MM.1S (cell line): ENCODE measurements at regions not wholly inside any gene's neighbourhood (a gene's known extent, or its start where the extent isn't known, plus 50 kb on each side); places are given as distances from the start of the nearest gene placed in this dataset.

Experiments
- DNase-seq: peaks from one replicate; pipeline ENCODE4 v3.0.0-alpha.2; 2015
- H2AFZ ChIP-seq: fragments of 300-600 bp; sonication (generic); 2 replicates; pipeline ENCODE4 v1.6.0; 2016; ENCODE audit warnings: antibody characterized with exemption, low read length
- H3F3A ChIP-seq: fragments of 300-600 bp; sonication (generic); 2 replicates; pipeline ENCODE4 v1.6.1; 2016; ENCODE audit warnings: mild to moderate bottlenecking, antibody characterized with exemption, low read length, moderate library complexity, mixed read lengths; ENCODE audit not compliant: insufficient read depth
- H3K27ac ChIP-seq: fragments of 300-600 bp; sonication (generic); 2 replicates; pipeline ENCODE4 v1.5.1; 2016; ENCODE audit warnings: mild to moderate bottlenecking, low read length
- H3K27me3 ChIP-seq: fragments of 300-600 bp; sonication (generic); replicated peaks from 2 replicates; pipeline ENCODE4 v1.6.0; 2016; ENCODE audit warnings: low read length; ENCODE audit not compliant: insufficient read depth
- H3K36me3 ChIP-seq: fragments of 300-600 bp; sonication (generic); replicated peaks from 2 replicates; pipeline ENCODE4 v1.6.1; 2016; ENCODE audit warnings: mild to moderate bottlenecking, low read length, mixed read lengths; ENCODE audit not compliant: insufficient read depth
- H3K4me1 ChIP-seq: fragments of 300-600 bp; sonication (generic); 2 replicates; pipeline ENCODE4 v1.6.1; 2016; ENCODE audit warnings: low read length, mixed read lengths
- H3K4me2 ChIP-seq: fragments of 300-600 bp; sonication (generic); 2 replicates; pipeline ENCODE4 v1.6.0; 2016; ENCODE audit warnings: low read depth, low read length
- H3K4me3 ChIP-seq: fragments of 300-600 bp; sonication (generic); 2 replicates; pipeline ENCODE4 v1.5.1; 2016; ENCODE audit warnings: low read length, mixed read lengths
- H3K79me2 ChIP-seq: fragments of 300-600 bp; sonication (generic); 2 replicates; pipeline ENCODE4 v1.6.1; 2016; ENCODE audit warnings: mixed run types, low read length, mixed read lengths
- H3K9ac ChIP-seq: fragments of 300-600 bp; sonication (generic); 2 replicates; pipeline ENCODE4 v1.6.1; 2016; ENCODE audit warnings: low read length, mixed read lengths
- H3K9me2 ChIP-seq: fragments of 300-600 bp; sonication (generic); replicated peaks from 2 replicates; pipeline ENCODE4 v1.6.1; 2016; ENCODE audit warnings: mild to moderate bottlenecking, low read length, mixed read lengths; ENCODE audit not compliant: insufficient read depth
- H3K9me3 ChIP-seq: fragments of 300-600 bp; sonication (generic); replicated peaks from 2 replicates; pipeline ENCODE4 v1.6.1; 2016; ENCODE audit warnings: mild to moderate bottlenecking, low read length, mixed read lengths; ENCODE audit not compliant: insufficient read depth
- H4K20me1 ChIP-seq: fragments of 300-600 bp; sonication (generic); 2 replicates; pipeline ENCODE4 v1.6.1; 2016; ENCODE audit warnings: mild to moderate bottlenecking, low read length, moderate library complexity, mixed read lengths; ENCODE audit not compliant: insufficient read depth
- EZH2 ChIP-seq: fragments of 300-600 bp; sonication (generic); optimal IDR thresholded peaks from 2 replicates; pipeline ENCODE3; 2017; ENCODE audit warnings: low read depth, mild to moderate bottlenecking, antibody characterized with exemption, low read length, mixed read lengths
- EZH2phosphoT487 ChIP-seq: fragments of 300-600 bp; sonication (generic); IDR thresholded peaks from 2 replicates; pipeline ENCODE4 v1.6.1; 2018; ENCODE audit warnings: antibody characterized with exemption, low read length
- TF ChIP-seq, protein P1 (sequence below): fragments of 300-600 bp; sonication (generic); IDR thresholded peaks from 2 replicates; pipeline ENCODE4 v1.5.1; 2016; ENCODE audit warnings: antibody characterized with exemption, low read length, mixed read lengths

DNA sequence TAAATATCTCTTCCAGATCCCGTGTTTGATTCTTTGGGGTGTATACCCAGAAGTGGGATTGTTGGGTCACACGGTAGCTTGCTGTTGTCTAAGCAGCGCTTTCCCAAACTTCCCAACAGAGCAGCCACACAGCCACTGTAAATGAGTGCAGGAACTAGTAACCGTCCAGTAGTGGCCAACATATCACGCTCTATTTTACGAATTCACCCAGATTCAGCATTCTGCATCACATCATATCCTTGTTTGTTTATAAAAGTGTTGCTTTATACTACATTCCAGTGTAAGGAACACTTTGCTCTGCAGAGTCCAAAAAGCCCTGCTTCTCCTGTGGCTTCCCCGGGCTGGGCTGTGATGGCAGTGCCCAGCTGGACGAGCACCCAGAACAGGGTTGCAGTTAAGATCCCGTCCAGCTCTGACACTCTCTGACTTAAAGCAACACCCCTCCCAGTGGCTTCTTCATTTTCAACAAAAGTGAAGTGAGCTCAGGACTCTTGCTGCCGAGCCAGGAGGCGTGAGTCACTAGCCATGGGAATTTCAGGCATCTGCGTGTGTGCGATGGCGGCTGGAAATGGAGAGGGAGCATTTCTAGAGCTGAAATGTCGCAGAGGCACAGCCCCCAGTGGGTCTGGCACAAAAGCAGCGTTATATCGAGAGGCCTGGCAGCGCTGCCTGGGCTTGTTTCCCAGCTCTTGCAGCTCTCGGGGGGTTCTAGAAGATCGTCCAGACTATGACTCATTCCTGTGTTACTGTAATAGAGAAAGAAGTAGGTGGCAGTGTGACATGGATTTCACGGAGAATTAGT lies 216.3 kb upstream of the ECI2 start:
- H3K4me1 ChIP-seq = no peaks in the 10 kb centered on the region
- H3K79me2 ChIP-seq = no peaks in the 10 kb centered on the region
- no peak overlapping the region for H2AFZ ChIP-seq
- H3K9me2 ChIP-seq = no peaks in the 10 kb centered on the region
- no peak for DNase-seq
- H3K27ac ChIP-seq = no peak overlapping the region
- no peaks in the 10 kb centered on the region for H3F3A ChIP-seq
- no peaks in the 10 kb centered on the region for H4K20me1 ChIP-seq
- TF ChIP-seq, protein P1, sequence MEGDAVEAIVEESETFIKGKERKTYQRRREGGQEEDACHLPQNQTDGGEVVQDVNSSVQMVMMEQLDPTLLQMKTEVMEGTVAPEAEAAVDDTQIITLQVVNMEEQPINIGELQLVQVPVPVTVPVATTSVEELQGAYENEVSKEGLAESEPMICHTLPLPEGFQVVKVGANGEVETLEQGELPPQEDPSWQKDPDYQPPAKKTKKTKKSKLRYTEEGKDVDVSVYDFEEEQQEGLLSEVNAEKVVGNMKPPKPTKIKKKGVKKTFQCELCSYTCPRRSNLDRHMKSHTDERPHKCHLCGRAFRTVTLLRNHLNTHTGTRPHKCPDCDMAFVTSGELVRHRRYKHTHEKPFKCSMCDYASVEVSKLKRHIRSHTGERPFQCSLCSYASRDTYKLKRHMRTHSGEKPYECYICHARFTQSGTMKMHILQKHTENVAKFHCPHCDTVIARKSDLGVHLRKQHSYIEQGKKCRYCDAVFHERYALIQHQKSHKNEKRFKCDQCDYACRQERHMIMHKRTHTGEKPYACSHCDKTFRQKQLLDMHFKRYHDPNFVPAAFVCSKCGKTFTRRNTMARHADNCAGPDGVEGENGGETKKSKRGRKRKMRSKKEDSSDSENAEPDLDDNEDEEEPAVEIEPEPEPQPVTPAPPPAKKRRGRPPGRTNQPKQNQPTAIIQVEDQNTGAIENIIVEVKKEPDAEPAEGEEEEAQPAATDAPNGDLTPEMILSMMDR = no peak
- TF ChIP-seq EZH2phosphoT487 = no peak
- TF ChIP-seq EZH2 = no peak
- no peak overlapping the region for H3K4me3 ChIP-seq
- no peaks in the 10 kb centered on the region for H3K27me3 ChIP-seq
- H3K36me3 ChIP-seq = no peaks in the 10 kb centered on the region
- H3K9ac ChIP-seq = no peak overlapping the region
- no peak overlapping the region for H3K4me2 ChIP-seq
- no peaks in the 10 kb centered on the region for H3K9me3 ChIP-seq

DNA sequence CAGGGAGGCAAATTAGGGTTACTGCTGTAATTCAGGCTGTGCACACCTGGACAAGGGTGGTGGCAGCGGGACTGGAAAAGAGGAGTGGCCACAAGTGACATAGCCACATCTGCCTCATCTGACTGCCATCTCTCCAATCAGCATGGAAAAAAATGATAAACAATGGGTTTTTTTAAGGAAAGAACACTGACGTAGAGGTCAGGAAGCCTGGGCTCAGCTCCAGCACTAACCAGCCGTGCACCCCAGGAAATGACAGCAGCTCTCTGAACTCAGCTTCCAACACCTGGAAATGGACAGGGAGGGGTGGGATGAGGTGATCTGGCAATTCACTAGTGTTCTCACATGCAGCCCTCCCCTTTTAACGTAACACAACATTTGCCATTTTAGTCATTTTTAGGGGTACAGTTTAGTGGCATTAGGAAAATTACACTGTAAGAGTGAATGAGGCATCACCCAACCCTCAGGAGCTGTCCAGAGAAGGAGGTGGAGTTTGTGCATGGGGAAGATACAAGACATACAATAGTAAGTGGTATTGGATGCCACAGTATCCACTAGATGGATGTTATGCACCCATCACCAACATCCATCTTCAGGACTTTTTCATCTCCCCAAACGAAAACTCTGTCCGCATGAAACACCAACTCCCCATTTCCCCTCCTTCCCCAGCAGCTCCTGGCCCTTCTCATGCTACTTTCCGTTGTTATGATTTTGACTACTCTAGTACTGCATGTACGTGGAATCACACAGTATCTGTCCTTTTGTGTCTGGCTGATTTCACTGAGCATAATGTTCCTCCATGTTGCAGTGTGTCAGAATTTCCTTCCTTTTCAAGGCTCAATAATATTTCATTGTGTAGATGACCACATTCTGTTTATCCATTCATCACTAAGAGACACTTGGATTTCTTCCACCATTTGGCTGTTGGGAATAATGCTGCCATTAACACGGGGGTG lies 215.5 kb upstream of the ECI2 start:
- Histone ChIP-seq H3K4me1 (no peaks in the 10 kb centered on the region), H3K4me2 (no peak overlapping the region), H3K27ac (no peak overlapping the region), H3K36me3 (no peaks in the 10 kb centered on the region), H3K9me2 (no peaks in the 10 kb centered on the region), H3K9ac (no peak overlapping the region), H4K20me1 (no peaks in the 10 kb centered on the region), H3F3A (no peaks in the 10 kb centered on the region), H3K27me3 (no peaks in the 10 kb centered on the region), H2AFZ (no peak overlapping the region), H3K79me2 (no peaks in the 10 kb centered on the region), H3K4me3 (no peak overlapping the region), H3K9me3 (no peaks in the 10 kb centered on the region)
- no peak for DNase-seq
- TF ChIP-seq EZH2phosphoT487 (no peak), EZH2 (no peak)
- TF ChIP-seq, protein P1 = no peak

DNA sequence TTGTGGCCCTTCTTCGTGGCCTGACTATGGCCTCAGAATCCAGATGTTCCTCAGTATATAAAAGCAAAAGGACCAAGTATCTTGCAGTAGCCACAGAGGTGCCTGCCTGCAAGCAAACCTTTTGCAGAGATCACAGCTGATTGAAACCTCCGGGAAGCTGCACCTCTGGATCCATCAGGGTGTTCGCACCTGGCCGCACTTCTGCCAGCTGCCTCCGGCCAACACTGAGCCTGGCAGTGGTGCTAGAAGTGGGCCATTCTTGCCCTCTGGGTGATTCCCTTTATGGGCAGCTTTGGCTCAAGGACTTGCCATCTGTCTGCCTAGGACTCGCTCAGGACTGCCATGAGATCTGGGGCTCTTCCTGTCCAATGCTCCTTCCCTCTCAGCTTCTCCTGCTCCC lies 214.6 kb upstream of the ECI2 start:
- Histone ChIP-seq H2AFZ (no peak overlapping the region), H3K9me3 (no peaks in the 10 kb centered on the region), H3K36me3 (no peaks in the 10 kb centered on the region), H4K20me1 (no peaks in the 10 kb centered on the region), H3K9ac (no peak overlapping the region), H3K79me2 (no peaks in the 10 kb centered on the region), H3K27me3 (no peaks in the 10 kb centered on the region), H3K4me3 (no peak overlapping the region), H3K9me2 (no peaks in the 10 kb centered on the region), H3K4me1 (no peaks in the 10 kb centered on the region), H3K4me2 (no peak overlapping the region), H3K27ac (no peak overlapping the region), H3F3A (no peaks in the 10 kb centered on the region)
- DNase-seq = no peak
- TF ChIP-seq EZH2 = no peak
- TF ChIP-seq, protein P1 = no peak
- no peak for TF ChIP-seq EZH2phosphoT487
